ENCODE measurements at regions not wholly inside any gene's neighbourhood (a gene's known extent, or its start where the extent isn't known, plus 50 kb on each side); places are given as distances from the start of the nearest gene placed in this dataset.

GRCh38 chr7:70935311-70935710 is 196.6 kb upstream of the GALNT17 start (continued):
- TF ChIP-seq SIX5 (IDR thresholded peaks at IDR 0.05; ENCODE audit: low read depth, low read length) = no peak
- 0 out of 4 replicates have a peak, but pooled peaks of 1 of the 2 experiments have one; percentile 3 for TF ChIP-seq RAD21 (IDR thresholded peaks at IDR 0.05 in 1 of 2, conservative IDR thresholded peaks at IDR 0.05 in 1 of 2; ENCODE audit: low read depth in 2 of 2, low read length in 2 of 2)
- TF ChIP-seq CTBP2 (IDR thresholded peaks at IDR 0.05; ENCODE audit: borderline replicate concordance, insufficient read depth, insufficient read length, low read length) = no peak
- no peak for TF ChIP-seq SP1 (IDR thresholded peaks at IDR 0.05; ENCODE audit: low read depth, low read length)
- no peak for TF ChIP-seq BCL11A (IDR thresholded peaks at IDR 0.05; ENCODE audit: low read depth in 2 of 2, low read length in 2 of 2)
- no peak for TF ChIP-seq BACH1 (IDR thresholded peaks at IDR 0.05; ENCODE audit: low read length)

Measured in H1 (cell line).